Hepatocyte (in vitro differentiated cells): ENCODE measurements at regions not wholly inside any gene's neighbourhood (a gene's known extent, or its start where the extent isn't known, plus 50 kb on each side); places are given as distances from the start of the nearest gene placed in this dataset.

Experiments
- DNase-seq: peaks from one replicate; pipeline ENCODE4 v3.0.0-alpha.2; 2016; ENCODE audit warnings: low spot score
- H2AFZ ChIP-seq: fragments of 200-600 bp; sonication (generic); 2 replicates; pipeline ENCODE4 v1.6.0; 2016; ENCODE audit warnings: antibody characterized with exemption, mild to moderate bottlenecking
- H3K27ac ChIP-seq: fragments of 200-600 bp; sonication (generic); 2 replicates; pipeline ENCODE4 v1.5.1; 2016; ENCODE audit warnings: mild to moderate bottlenecking
- H3K27me3 ChIP-seq: fragments of 200-600 bp; sonication (generic); 2 replicates; pipeline ENCODE4 v1.6.1; 2016
- H3K36me3 ChIP-seq: fragments of 200-600 bp; sonication (generic); replicated peaks from 2 replicates; pipeline ENCODE4 v1.5.1; 2016; ENCODE audit warnings: low read depth; ENCODE audit not compliant: insufficient read depth
- H3K4me1 ChIP-seq: fragments of 200-600 bp; sonication (generic); 2 replicates; pipeline ENCODE4 v1.5.1; 2016; ENCODE audit warnings: mild to moderate bottlenecking, moderate library complexity; ENCODE audit not compliant: insufficient read depth
- H3K4me2 ChIP-seq: fragments of 200-600 bp; sonication (generic); 2 replicates; pipeline ENCODE4 v1.6.0; 2016
- H3K4me3 ChIP-seq: fragments of 200-600 bp; sonication (generic); 2 replicates; pipeline ENCODE4 v1.5.1; 2016; ENCODE audit warnings: mild to moderate bottlenecking
- H3K79me2 ChIP-seq: fragments of 200-600 bp; sonication (generic); 2 replicates; pipeline ENCODE4 v1.6.0; 2017; ENCODE audit warnings: mild to moderate bottlenecking
- H3K9me2 ChIP-seq: fragments of 200-600 bp; sonication (generic); replicated peaks from 2 replicates; pipeline ENCODE4 v1.6.0; 2017; ENCODE audit warnings: mild to moderate bottlenecking; ENCODE audit not compliant: insufficient read depth
- H3K9me3 ChIP-seq: fragments of 200-600 bp; sonication (generic); 2 replicates; pipeline ENCODE4 v1.5.1; 2016; ENCODE audit warnings: low read depth, mild to moderate bottlenecking
- H4K20me1 ChIP-seq: fragments of 200-600 bp; sonication (generic); 2 replicates; pipeline ENCODE4 v1.6.0; 2016; ENCODE audit warnings: mild to moderate bottlenecking; ENCODE audit not compliant: insufficient read depth, poor library complexity, severe bottlenecking
- CTCF ChIP-seq: fragments of 200-600 bp; sonication (generic); IDR thresholded peaks from 2 replicates; pipeline ENCODE4 v1.5.1; 2016; ENCODE audit warnings: antibody characterized with exemption, mild to moderate bottlenecking; ENCODE audit not compliant: poor library complexity
- EZH2 ChIP-seq: fragments of 200-600 bp; sonication (generic); IDR thresholded peaks from 2 replicates; pipeline ENCODE4 v1.6.1; 2016; ENCODE audit warnings: antibody characterized with exemption, mild to moderate bottlenecking, borderline replicate concordance
- EZH2phosphoT487 ChIP-seq: fragments of 200-600 bp; sonication (generic); IDR thresholded peaks from one replicate; pipeline ENCODE4 v1.6.1; 2018; ENCODE audit warnings: antibody characterized with exemption, mild to moderate bottlenecking, low read depth, moderate library complexity; ENCODE audit not compliant: unreplicated experiment, severe bottlenecking
- WGBS: methylation state at CpG from one replicate; pipeline ENCODE4 v1.1.6; 2016; ENCODE audit warnings: low lambda C conversion rate; ENCODE audit errors: missing lambda C conversion rate; 5-methylcytosine and 5-hydroxymethylcytosine counted together

- Histone ChIP-seq H3K9me2 (no peaks in the 10 kb centered on the region), H3K4me3 (no peak overlapping the region), H3K36me3 (no peaks in the 10 kb centered on the region), H3K4me2 (no peak overlapping the region), H4K20me1 (no peaks in the 10 kb centered on the region), H3K27ac (no peak overlapping the region), H3K9me3 (no peaks in the 10 kb centered on the region), H3K79me2 (no peaks in the 10 kb centered on the region), H3K4me1 (no peaks in the 10 kb centered on the region), H2AFZ (no peak overlapping the region), H3K27me3 (no peaks in the 10 kb centered on the region)
- WGBS, result 80% methylated on average over 6 of the region's 6 CpGs
- TF ChIP-seq CTCF, result no peak
- TF ChIP-seq EZH2, result no peak
- TF ChIP-seq EZH2phosphoT487, result no peak
- DNase-seq, result no peak
Measured at GRCh38 chrX:125826774-125827451, 339.2 kb downstream of the DCAF12L2 start.

GRCh38 chrX:125846271-125846670, 319.8 kb downstream of the DCAF12L2 start:
- no peaks in the 10 kb centered on the region for H3K9me2 ChIP-seq
- DNase-seq, result no peak
- WGBS, result 68% methylated on average over 1 of the region's 1 CpG

GRCh38 chrX:125850693-125851092, 315.4 kb downstream of the DCAF12L2 start:
- TF ChIP-seq CTCF (no peak), EZH2 (no peak), EZH2phosphoT487 (no peak)
- H4K20me1 ChIP-seq, result no peaks in the 10 kb centered on the region
- no peaks in the 10 kb centered on the region for H3K9me3 ChIP-seq
- DNase-seq, result no peak
- no peak overlapping the region for H3K4me2 ChIP-seq
- H3K4me3 ChIP-seq, result no peak overlapping the region
- no peak overlapping the region for H2AFZ ChIP-seq
- no peaks in the 10 kb centered on the region for H3K27me3 ChIP-seq
- H3K4me1 ChIP-seq, result no peaks in the 10 kb centered on the region
- H3K27ac ChIP-seq, result no peak overlapping the region
- no peaks in the 10 kb centered on the region for H3K9me2 ChIP-seq
- no peaks in the 10 kb centered on the region for H3K79me2 ChIP-seq
- H3K36me3 ChIP-seq, result no peaks in the 10 kb centered on the region

More at GRCh38 chrX:125846271-125846670, 319.8 kb downstream of the DCAF12L2 start:
- TF ChIP-seq CTCF (no peak), EZH2 (no peak), EZH2phosphoT487 (no peak)
- H4K20me1 ChIP-seq, result no peaks in the 10 kb centered on the region
- no peaks in the 10 kb centered on the region for H3K9me3 ChIP-seq
- H3K79me2 ChIP-seq, result no peaks in the 10 kb centered on the region
- H3K4me2 ChIP-seq, result no peak overlapping the region
- no peaks in the 10 kb centered on the region for H3K27me3 ChIP-seq
- H3K36me3 ChIP-seq, result no peaks in the 10 kb centered on the region
- no peaks in the 10 kb centered on the region for H3K4me1 ChIP-seq
- no peak overlapping the region for H2AFZ ChIP-seq
- no peak overlapping the region for H3K4me3 ChIP-seq
- H3K27ac ChIP-seq, result no peak overlapping the region

GRCh38 chrX:125883169-125883568, 282.9 kb downstream of the DCAF12L2 start:
- Histone ChIP-seq H3K4me2 (no peak overlapping the region), H3K79me2 (no peaks in the 10 kb centered on the region), H4K20me1 (no peaks in the 10 kb centered on the region), H3K27me3 (no peaks in the 10 kb centered on the region), H3K27ac (no peak overlapping the region), H2AFZ (no peak overlapping the region), H3K4me1 (no peaks in the 10 kb centered on the region), H3K36me3 (no peaks in the 10 kb centered on the region), H3K4me3 (no peak overlapping the region), H3K9me3 (no peaks in the 10 kb centered on the region), H3K9me2 (no peaks in the 10 kb centered on the region)
- 67% methylated on average over 2 of the region's 2 CpGs for WGBS
- DNase-seq, result no peak
- no peak for TF ChIP-seq EZH2phosphoT487
- no peak for TF ChIP-seq CTCF
- no peak for TF ChIP-seq EZH2
